AG08396 (cell line): ENCODE measurements at regions not wholly inside any gene's neighbourhood (a gene's known extent, or its start where the extent isn't known, plus 50 kb on each side); places are given as distances from the start of the nearest gene placed in this dataset.
"Not testable (repeated sequence)": the region's sequence is repeated elsewhere in the genome, so short reads cannot be mapped to it uniquely, and the experiment has no call there.

Experiments
- DNase-seq: peaks from one replicate; pipeline ENCODE4 v3.0.0; 2012; ENCODE audit warnings: low spot score, mixed read lengths

DNA sequence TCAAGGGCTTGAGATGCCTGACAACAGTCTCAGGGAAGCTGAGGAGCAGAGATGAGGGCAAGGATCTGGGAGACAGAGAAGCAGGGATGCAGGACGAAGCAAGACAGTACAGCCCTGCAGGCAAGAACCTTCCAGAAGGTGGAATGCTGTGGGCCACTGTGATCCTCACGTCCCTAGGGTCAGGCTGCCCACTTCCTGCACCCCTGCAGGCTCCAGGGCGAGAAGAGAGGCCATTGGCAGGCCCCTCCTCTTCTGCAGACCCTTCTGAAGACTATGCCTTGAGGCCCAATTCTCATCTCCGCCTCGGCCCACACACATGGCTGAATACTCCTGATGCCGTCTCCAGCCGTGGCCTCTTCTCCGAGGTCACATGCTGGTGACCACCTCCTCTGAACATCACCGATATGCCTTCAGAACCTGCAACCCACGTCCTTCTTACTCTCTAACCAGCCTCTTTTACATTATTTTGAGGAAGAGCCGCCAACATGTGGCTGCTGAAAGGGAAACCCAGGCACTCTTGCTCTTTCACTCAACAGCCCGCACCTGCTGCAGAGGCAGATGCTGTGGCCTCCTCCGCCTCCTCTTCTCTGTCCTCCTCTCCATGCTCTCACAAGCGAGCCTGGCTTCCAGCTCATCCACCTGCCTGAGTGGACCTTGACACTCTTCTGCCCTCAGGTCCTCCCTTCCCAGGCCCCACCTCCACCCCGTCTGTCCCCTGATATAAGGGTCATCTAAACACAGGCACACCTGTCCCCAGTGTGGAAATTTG lies 181.5 kb downstream of the IRX2 start:
- DNase-seq, result no peak

DNA sequence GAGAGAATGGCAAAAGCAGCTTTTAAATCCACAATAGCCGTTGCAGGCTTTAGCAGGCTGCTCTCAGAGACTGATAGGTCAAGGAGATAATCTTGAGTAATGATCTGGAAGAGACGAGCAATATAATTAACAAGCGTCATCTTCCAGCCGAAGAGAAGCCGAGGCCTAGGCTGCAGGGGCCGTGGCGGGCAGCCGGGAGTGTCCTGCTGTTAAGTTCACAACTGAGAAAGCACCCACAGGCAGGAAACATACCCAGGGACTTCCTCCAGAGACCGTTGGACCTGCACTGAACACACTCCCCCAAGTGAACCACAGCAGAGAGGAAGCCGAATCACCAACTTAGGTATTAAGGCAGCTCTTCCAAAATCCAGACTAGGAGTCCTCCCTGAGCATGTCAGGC lies 182.3 kb downstream of the IRX2 start:
- DNase-seq, result no peak

DNA sequence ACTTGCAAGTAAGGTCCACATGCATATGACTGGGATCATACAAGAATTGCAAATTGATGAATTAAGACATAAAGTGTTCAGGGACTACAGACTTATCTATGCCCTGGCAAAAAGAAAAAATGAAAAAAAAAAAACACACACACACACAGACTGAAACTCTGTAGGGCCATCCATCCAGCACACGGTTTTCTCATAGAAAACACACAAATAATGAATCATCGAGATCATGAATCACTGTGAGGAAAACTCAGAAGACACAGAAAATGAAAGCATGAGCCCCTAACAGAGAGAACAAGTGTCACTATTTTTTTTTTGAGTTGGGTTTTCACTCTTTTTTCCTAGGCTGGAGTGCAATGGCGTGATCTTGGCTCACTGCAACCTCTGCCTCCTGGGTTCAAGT lies 185.2 kb downstream of the IRX2 start:
- no peak for DNase-seq

DNA sequence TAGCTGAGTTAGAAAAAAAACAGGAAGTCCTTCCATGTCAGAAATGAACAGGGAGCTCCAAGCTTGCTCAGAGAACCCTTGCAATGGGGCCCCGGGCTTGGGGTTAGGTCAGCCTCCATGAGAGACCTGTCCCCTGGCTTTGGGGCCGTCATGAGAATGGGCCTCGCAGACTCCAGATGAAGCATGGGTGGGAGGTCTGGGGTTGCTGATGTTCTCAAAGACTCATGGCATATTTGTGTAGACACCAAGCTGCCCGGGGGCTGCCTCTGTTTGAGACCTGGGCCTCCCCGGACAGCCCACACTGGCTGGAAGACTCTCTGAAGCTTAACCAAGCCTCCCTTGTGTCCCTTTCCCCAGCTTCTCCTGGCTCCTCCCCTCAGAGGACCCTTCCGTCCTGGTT lies 186.3 kb downstream of the IRX2 start:
- DNase-seq, result no peak

DNA sequence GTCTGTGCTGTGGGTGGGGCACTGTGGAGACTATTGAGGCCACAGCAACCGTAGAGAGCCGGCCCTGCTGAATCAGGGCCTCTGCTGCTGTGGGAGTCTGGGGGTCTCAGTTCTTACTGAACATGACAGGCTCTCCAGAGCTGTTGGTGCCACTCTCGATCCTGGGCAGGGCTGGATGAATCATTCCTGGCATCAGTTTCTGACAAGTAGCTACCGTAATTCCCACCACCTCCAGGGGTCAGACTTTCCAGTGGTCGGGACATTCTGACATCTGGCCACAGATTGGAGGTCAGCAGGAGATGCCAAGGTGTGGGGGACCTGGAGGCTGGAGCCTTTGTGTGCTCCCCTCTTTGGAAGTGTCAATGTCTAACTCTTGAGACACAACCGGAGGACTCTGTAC lies 188.4 kb downstream of the IRX2 start:
- DNase-seq, result no peak

DNA sequence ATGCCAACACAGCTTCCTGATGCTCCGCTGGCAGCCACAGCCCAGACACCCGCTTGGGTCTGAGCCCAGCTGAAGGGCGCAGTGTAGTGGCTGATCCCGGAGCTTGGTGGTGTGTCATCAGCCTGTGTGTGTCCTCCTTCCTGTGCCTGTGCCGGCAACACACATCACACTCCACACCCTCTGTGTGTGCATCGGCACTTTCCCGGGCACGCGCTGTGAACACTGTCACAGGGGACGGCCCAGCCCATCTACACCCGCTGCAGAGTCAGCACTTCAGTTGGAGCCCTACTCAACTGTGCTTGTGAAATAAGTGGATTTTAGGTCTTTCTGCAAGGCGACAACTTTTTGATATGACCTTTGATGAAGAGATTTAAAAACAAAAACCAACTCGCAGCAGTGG lies 189.4 kb downstream of the IRX2 start:
- DNase-seq, result no peak

DNA sequence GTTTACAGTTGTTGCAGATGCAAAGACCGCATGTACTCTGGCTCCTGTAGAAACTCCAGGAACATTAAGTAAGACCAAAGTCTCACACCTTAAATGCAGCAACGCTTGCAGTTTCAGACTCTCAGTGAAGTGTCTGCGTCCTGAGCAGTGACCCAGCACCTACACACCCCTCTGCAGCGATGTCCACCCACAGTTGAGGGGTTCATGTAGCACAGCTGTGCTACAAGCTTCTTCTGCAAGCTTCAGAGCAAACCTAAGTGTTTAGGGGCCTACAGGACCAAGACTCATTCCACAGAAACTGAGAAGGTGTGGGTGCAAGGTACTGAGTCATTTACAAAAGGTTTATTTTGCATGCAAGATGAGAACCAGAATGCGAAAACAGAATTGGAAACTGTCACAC lies 191.0 kb downstream of the IRX2 start:
- no peak for DNase-seq

DNA sequence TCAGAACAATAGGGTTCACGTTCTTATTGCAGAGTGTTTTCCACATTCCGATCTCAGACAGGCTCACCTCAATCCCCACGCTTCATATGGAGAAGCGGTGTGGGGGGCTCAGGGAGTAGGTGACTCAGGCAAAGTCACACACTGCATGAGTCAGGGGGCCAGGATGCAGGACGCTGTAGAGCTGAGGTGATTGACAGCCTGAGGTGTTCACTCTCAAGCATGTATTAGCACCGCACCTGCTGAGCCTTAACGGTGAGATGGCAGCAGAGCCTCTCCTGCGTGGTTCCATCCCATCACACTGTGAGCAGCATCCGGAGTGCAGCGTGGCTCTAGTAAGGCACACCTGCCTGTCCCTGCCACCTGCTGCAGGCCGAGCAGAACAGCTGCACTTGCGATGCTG lies 194.0 kb downstream of the IRX2 start:
- DNase-seq, result no peak

DNA sequence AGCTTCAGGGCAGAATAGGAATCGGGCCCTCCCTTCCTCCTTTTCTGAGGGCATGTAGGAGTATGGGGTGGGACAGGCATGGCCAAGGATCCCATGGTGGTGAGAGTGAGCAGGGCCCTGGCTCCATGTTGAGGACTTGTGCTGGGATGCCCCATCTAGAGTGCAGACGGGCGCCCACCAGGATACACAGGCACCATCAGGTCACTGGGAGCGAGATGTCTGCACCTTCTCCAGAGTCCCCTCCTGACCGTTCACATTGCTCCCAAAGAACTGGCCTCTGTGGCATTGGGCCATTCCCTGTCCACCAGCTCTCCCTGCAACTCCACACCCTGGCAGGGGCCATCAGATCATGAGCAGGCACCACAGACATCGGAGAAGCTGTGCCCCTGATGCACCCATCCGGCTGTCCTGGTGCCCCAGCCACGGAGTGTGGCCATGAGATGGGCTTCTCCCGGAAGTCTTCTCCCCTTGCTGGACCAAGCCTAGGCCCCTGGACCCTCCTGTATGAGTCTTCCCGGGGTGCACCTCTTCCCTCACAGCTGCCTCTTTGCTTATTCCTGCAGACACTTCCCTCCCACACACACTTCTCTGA lies 195.0 kb downstream of the IRX2 start:
- DNase-seq, result no peak

DNA sequence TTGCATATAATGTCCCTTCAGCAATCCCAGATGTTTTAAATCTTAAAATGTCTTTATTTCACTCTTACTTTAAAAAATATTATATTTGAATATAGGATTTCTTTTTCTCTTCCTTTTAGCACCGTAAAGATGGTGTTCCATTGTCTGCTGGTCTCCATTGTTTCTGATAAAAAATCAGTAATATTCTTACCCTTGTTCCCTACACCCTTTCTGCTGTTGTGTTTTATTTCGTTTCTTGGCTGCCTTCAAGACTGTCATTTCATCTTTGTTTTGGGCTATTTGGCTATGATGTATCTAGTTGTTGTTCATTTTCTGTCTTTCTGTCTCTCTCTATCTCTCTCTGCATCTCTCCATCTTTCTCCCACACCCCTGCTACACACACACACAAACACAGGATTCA lies 197.9 kb downstream of the IRX2 start:
- DNase-seq, result no peak

DNA sequence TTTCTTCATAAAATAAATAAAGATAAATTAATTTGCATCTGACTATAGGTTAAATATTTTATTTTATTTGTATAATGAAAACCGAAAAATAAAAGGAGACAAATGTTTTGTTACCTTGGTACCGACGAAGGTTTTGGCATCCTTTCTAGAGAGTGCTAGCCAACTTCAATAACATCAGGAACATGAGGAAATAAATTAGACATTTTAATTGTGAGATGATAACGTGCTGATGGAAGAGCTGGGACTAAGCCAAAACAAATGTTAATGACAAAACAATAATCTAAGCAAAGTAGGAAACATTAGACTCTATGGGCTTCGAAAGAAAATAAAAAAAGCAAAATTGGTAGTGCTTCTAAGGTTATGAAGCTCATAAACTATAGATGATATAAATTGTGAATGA lies 201.0 kb downstream of the IRX2 start:
- DNase-seq, result no peak

DNA sequence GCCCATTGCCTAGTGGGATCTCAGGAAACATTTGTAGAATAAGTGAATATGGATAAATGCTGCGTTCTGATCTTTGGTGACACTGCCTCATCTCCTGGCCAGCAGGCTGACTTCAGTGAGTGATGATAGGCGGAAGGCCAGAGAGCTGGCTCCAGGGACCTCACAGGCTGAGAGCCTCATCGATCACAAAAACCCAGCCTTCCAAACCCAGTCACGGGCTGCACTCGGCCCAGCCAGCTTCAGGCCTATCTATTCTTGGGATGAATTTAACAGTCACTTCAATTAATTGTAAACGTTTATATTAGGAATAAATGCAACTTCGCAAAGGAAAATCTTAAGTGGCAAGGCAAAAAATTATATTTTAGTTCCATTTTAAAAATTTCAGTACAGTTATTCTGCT lies 201.6 kb downstream of the IRX2 start:
- DNase-seq, result no peak

DNA sequence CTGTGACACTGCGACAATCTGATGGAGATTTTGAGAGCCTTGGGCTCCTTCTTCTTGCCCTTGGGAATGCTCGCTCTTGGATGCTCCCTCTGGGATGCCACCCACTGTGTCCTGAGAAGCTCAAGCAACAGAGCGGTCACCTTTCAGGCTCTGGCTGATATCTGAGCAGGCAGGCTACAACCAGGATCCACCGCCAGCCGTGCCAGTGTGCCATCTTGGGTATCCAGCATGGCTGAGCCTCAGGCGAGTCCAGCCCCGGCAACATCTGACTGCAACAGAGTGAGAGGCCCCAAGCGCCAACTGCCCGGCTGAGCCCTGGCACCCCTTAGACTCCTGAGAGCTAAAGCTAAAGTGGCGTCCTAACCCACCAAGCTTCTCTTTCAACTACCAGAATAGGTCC lies 202.1 kb downstream of the IRX2 start:
- DNase-seq, result no peak

DNA sequence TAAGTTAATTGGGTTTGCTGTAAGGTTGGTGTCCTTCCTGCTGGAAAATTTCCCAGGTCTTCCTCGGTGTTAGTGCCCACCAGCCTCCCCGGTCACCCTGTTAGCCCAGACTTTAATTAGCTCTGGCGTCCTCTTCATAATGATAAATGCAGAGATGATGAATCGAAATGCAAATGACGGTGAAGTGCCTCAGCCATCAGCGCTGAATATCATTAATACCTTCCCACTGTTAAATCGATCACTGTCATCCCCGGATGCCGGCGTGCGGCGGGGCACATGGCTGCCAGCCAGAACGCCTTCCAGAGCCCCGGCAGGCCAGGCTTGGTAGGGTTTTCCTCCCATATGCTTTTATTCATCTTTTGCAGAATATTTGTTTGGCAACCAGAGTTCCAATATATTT lies 204.5 kb downstream of the IRX2 start:
- DNase-seq, result no peak

DNA sequence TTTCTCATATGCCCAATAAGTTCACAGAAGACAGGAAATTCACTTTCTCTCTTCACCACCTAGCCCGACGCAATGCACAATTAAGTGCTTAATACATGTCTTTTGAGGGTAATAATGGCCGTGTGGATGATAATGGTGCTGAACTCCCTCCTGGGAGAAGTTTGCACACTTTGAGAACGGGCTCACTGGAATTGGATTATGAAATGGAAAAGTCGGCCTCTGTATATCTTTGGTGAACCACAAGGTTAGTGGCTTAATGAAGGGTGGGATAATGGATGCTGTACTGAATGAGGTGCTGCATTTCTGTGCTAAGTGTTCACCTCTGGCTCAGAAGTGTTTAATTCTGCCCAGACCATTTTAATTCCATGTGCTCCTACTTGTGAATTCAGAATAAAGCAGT lies 207.5 kb downstream of the IRX2 start:
- DNase-seq, result no peak

DNA sequence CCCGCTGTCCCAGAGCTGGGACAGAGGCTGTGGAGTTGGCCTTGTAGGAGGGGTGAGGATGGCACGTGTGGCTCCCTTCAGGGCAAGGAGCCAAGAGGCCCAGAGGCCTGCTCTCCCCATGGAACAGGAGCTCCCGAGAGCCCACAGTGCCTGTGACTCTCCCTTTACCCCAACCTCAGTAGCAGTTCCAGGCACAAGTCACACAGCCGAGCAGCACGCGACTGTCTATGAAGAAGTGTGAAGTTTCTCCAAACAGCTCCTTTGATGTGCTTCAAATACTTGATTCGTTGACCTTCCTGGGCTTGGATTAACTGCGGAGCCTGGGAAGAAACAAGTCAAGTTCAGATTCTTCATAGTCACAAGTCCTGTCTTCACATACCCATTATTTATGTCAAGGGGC lies 208.7 kb downstream of the IRX2 start:
- DNase-seq, result no peak

DNA sequence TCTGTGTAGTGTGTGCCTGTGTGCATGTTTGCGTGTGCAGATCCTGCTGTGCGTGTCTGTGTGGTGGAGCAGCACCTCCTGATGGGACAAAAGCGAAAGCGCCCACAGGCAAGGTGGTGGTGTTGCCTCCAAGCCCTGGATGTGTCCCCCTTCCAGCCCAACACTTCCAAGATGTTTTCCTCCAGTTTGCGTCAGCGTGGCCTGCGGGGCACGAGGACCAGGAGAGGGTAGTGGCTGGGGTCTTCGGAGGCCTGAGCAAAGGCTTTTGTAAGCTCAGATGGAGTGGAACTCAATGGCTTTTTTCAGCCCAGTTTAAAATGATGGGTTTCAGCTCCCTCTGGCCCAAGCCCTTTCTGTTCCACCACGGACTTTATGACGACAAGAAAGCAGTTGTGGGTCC lies 209.5 kb downstream of the IRX2 start:
- no peak for DNase-seq

DNA sequence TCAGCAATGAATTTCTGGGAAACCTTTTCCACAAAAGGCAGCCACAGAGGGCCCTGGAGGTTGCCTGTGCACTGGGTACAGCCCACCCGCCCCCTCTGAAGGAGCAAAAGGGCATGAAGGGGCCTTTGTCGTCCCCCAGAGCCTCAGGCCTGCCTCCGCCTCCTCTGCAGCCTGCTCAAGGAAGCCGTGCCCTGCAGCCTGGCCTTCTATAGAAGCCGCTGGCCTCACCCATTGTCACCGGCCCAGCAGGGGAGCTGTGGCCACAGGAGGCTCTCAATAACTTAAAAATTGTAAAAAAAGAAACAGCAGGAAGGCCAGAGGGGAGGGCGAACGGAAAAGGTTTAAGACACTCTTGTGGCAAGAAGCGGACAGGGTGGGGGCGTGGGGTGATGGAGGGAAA lies 213.3 kb downstream of the IRX2 start:
- no peak for DNase-seq

DNA sequence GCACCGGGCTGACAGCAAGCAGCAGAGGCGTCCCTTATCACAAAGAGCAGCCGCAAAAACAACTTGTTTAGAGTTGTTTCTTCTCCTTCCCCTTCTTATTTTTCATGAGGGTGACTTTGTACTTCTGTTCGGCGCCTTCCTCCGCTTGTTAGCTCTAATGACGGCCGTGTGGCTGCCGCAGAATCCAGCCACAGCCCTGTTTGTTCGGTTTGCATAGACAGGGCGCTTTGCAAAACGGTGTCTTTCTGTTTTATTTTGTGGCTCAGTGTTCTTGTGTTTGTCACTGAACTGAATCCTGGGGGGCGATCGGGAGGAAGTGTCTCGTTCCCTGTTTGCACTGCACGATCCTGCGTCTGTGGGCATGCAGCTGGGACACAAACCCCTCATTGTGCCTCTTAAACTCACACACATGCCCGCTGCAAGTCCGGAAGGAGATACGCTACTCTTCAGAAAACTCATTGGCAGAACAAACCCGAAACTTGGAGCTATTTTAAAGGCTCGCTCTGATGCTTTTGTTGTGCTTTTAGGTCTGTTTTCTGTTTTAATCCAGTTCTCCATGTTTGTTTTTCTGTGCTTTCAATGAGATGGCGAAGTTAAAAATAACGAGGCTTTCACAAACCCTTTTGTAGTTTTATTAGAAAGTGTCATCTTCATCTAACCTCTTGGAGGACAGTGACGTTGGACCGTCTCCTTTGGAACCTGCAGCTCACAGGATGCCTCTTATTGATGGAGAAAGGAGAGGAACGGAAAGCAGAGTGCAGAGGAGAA lies 213.9 kb downstream of the IRX2 start:
- no peak for DNase-seq

DNA sequence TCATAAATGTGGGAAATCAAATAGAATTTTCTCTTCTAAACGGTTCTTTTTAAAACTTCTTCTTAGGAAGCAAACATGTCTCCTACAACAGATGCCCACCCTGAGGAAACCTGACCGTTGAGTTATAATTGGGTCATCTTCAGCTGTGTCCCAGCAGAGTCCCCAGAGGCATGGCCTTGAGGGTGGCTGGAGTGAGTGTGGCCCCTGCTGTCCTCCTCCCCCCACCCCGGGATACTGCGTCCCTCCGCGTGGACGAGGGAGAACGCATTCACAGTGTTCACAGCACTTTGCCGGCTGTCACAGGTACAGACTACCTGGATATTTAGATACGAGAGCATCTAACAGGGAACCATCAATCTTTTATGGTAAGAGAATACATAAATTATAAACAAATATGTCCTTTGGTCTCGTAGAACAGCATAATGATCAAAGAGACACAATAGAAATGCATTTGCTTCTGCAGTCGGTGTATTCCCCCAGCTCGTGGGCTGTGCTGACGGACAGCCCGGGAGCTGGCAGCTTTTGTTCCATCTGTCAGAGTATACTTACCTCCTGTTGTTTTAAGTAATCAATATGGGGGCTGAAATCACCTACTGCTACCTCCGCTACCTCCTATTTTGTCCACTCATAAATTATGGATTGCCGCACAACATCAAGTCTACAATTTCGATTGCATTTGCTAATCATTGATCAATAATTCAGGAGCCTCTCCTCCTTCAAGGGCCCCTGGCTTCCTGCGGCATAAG lies 214.7 kb downstream of the IRX2 start:
- DNase-seq, result no peak

DNA sequence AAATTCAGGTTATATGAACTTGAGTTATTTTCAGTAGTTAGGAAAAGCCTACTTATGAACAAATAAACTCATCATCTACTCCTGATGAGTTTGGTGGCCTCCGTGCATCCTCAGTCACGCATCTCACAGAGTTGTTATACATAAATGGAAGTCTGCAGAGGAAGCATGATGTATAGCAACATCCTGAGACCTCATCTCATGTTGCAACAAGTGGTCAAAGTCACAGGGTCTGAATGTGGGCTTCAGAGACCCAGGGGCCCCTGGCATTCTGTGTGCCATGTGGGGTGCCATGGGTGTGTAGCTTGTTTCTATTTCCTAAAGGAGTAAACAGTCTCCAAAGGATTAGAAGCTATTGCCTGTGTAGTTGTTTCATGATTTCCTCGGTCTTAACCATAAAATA lies 216.5 kb downstream of the IRX2 start:
- DNase-seq, result no peak

DNA sequence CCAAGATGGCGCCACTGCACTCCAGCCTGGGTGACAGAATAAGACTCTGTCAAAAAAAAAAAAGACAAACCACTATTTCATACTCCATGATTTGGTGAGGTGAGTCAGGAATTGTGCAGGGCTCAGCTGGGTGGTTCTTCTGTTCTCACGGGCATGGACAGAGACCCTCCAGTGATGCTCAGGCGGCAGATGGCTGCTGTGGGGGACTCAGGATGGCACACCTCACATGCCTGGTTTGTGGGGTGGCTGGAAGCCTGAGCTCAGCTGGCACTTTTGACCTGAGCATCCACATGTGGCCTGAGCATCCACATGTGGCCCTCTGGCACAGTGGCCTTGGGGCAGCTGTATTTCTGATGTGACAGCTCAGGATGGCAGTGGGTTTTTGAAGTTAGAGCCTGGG lies 217.2 kb downstream of the IRX2 start:
- no peak for DNase-seq

DNA sequence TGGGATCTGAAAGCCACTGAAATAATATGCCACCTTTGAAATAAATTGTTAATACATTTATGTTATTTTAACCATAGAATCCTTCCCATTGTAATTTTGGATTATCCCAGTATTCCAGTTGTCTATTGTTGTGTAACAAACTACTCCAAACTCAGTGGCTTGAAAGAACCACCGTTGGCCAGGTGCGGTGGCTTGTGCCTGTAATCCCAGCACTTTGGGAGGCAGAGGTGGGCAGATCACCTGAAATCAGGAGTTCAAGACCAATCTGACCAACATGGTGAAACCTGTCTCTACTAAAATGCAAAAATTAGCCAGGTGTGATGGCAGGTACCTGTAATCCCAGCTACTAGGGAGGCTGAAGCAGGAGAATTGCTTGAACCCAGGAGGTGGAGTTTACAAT lies 217.6 kb downstream of the IRX2 start:
- not testable (repeated sequence) for DNase-seq
